LNCaP clone FGC (cell line): ENCODE measurements at regions not wholly inside any gene's neighbourhood (a gene's known extent, or its start where the extent isn't known, plus 50 kb on each side); places are given as distances from the start of the nearest gene placed in this dataset.
"Not testable (repeated sequence)": the region's sequence is repeated elsewhere in the genome, so short reads cannot be mapped to it uniquely, and the experiment has no call there.

Experiments
- DNase-seq: peaks from one replicate; pipeline ENCODE4 v3.0.0-alpha.2; 2011; ENCODE audit warnings: low read depth
- H3K4me3 ChIP-seq: 2 replicates; pipeline ENCODE4 v1.5.1; 2011; ENCODE audit warnings: mild to moderate bottlenecking, low read depth, low read length, control low read depth
- TF ChIP-seq, protein P1 (sequence below): IDR thresholded peaks from 2 replicates; pipeline ENCODE4 v1.5.1; 2012; ENCODE audit warnings: mild to moderate bottlenecking; ENCODE audit not compliant: control insufficient read depth, insufficient read depth; ENCODE audit errors: extremely low read depth

DNA sequence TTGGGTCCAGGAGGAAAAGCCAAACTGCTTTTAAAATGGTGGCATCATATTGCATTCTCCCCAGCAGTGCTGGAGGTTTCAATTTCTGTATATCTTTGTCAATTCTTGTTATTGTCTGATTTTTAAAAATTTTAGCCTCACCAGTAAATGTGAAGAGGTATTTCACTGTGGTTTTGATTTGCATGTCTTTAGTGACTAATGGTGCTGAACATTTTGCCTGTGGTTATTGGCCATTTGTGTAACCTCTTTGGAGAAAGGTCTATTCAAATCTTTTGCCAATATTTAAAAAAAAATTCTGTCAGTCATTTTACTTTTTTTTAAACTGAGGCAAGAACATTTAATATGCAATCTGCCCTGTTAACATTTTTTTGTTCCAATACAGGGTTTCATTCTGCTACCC lies 322.1 kb downstream of the TLL1 start:
- H3K4me3 ChIP-seq, result no peak overlapping the region
- TF ChIP-seq, protein P1, sequence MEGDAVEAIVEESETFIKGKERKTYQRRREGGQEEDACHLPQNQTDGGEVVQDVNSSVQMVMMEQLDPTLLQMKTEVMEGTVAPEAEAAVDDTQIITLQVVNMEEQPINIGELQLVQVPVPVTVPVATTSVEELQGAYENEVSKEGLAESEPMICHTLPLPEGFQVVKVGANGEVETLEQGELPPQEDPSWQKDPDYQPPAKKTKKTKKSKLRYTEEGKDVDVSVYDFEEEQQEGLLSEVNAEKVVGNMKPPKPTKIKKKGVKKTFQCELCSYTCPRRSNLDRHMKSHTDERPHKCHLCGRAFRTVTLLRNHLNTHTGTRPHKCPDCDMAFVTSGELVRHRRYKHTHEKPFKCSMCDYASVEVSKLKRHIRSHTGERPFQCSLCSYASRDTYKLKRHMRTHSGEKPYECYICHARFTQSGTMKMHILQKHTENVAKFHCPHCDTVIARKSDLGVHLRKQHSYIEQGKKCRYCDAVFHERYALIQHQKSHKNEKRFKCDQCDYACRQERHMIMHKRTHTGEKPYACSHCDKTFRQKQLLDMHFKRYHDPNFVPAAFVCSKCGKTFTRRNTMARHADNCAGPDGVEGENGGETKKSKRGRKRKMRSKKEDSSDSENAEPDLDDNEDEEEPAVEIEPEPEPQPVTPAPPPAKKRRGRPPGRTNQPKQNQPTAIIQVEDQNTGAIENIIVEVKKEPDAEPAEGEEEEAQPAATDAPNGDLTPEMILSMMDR, result no peak
- DNase-seq, result no peak

DNA sequence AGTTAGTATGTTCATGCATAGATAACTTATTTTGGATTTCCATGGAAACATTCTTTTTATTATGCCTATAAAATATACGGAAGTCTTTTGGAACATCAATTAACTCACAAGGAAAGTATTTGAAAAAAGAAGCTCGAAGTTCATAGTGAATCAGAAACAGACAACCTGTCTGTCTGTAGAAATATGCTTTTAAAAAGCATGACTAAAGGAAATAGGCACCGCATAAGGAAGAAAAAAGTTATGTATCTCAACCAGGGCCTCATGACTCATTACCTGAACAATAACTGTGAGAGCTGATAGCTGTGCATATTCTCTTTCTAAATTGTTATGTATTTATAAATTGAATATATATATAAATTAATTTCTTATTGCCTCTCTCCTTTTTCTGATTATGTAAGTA lies 324.1 kb downstream of the TLL1 start:
- no peak overlapping the region for H3K4me3 ChIP-seq
- TF ChIP-seq, protein P1, result no peak
- DNase-seq, result no peak

DNA sequence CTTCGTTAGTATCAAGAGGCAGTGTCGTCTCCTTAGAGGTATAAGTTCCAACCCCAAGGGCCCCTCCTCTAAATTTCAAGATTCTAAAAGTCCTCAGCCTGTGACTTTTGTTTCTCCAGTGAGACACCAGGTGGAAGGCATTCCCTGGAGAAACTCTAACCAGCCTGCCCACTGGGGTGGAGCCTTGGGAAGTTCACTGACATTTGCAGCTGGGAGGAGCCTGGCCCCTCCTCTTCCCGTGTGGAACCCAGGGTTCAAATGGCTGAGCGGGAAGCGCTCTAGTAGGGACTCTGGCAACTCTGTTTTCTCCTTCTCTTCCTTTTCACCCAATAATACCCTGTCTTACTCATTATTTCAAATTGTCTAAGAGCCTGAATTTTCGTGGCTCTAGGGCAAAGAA lies 325.0 kb downstream of the TLL1 start:
- TF ChIP-seq, protein P1, result no peak
- no peak for DNase-seq
- no peak overlapping the region for H3K4me3 ChIP-seq

DNA sequence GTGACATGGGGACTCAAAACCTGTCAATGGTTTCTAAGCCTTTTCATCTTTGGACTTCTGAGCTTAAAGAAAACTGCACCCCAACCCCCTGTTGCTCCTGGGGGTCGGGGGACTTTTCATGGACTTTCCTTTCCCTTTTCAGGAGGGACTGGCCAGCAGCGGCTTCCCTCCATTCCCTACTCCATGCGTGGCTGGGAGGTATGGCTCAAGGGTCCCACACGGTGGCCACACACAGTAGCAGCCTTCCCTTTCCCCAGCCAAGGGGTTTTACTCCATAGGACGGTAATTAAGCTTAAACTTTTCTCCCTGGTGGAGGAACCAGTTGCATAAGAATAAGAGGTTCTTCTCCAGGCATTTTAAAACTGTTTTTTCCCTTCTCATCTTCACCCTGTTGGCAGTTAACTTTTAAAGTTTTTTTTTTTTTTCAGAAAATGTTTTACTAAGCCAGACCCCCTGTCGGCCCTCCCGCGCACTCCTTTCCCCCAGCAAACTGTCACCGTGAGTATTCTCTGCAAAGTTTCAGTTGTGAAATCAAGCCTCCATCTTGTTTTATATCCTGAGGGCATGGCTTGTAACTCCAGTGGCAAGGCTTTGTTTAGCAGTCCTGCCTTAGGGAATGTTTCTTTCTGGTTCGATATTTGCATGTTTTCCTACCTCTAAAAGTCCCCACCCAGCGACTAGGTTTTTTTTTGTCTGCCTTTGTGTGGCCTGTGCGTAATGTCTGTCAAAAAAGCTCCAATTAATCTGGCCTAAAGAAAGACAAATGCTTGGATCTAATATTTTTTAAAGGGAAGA lies 325.7 kb downstream of the TLL1 start:
- DNase-seq, result no peak
- H3K4me3 ChIP-seq, result no peak overlapping the region
- TF ChIP-seq, protein P1, result 0 out of 2 replicates have a peak, but pooled peaks have one; percentile 0

DNA sequence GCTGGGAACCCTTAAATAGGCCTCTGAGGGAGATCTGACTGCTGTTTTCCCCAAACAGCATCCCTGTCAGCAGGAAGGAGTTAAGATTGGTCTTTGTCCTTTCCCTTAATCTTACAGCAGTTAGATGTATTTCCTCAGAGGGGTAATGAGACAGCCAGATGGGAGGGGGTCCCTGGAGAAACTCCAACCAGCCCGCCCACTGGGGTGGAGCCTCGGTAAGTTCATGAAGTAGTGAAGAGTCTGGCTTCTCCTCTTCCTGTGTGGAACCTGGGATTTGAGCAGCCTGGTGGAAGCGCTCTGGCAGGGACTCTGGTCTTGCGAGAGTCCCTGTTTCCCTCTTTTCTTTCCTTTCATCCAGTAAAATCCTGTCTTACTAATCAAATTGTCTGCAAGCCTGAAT lies 330.0 kb downstream of the TLL1 start:
- TF ChIP-seq, protein P1, result no peak
- no peak overlapping the region for H3K4me3 ChIP-seq
- DNase-seq, result no peak

DNA sequence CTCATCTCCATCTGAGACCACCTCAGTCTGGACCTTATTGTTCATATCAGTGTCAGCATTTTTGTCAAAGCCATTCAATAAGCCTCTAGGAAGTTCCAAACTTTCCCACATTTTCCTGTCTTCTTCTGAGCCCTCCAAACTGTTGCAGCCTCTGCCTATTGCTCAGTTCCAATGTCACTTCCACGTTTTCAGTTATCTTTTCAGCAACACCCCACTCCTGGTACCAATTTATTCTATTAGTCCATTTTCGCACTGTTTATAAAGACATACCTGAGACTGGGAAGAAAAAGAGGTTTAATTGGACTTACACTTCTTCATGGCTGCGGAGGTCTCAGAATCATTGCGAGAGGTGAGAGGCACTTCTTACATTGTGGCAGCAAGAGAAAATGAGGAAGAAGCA lies 339.3 kb downstream of the TLL1 start:
- not testable (repeated sequence) for DNase-seq, H3K4me3 ChIP-seq

DNA sequence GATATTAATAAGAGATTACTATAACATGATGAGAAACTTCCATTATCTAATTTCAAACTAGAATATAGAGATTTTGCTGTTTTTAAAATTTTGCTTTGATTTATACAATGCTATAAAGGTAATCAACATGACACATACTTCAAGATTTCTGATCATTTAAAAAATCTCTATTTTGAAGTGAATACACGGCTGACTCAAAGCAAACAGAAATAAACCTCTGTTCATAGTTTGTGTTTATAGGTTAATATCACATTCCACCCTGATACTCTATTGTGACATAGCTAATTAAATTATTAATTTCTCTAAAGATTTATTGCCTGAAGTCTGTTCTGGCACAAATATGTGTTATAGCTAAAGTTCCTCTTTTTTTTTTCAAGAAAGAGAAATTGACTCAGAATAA lies 349.2 kb downstream of the TLL1 start:
- no peak overlapping the region for H3K4me3 ChIP-seq
- TF ChIP-seq, protein P1, result no peak
- no peak for DNase-seq
